PC-3 (cell line): ENCODE measurements at regions not wholly inside any gene's neighbourhood (a gene's known extent, or its start where the extent isn't known, plus 50 kb on each side); places are given as distances from the start of the nearest gene placed in this dataset.

ENCODE experiments used
- ATAC-seq: fragments of 200-7000 bp; cut with Tn5 transposase; 2 replicates; pipeline ENCODE4 v1.9.1; 2020; ENCODE audit warnings: mild to moderate bottlenecking, moderate library complexity
- BruUV-seq: library from RNA; stranded (reverse); fragments of 400-500 nt; replicated peaks from 2 replicates; lab custom pipeline; 2021; lab: Mats Ljungman, UMichigan
- CTCF ChIA-PET: fragments of 300-600 bp; sonication (Branson Sonifier 250); formaldehyde crosslinking; loops from one replicate; lab custom pipeline; 2022; ENCODE audit warnings: antibody characterized with exemption; lab: Charles Lee
- POLR2A ChIA-PET: fragments of 300-600 bp; sonication (Branson Sonifier 250); formaldehyde crosslinking; loops from one replicate; lab custom pipeline; 2022; ENCODE audit warnings: antibody characterized with exemption; ENCODE audit not compliant: unreplicated experiment; lab: Charles Lee
- DNase-seq: peaks from one replicate; pipeline ENCODE4 v3.0.0-alpha.2; 2015
- H2AFZ ChIP-seq: fragments of 300-600 bp; sonication (generic); 2 replicates; pipeline ENCODE4 v1.6.0; 2016; ENCODE audit warnings: antibody characterized with exemption, low read length
- H3F3A ChIP-seq: fragments of 300-600 bp; sonication (generic); one replicate; pipeline ENCODE4 v1.6.0; 2017; ENCODE audit warnings: antibody characterized with exemption, low read length, control low read depth, mild to moderate bottlenecking; ENCODE audit not compliant: unreplicated experiment
- H3K27ac ChIP-seq: fragments of 300-600 bp; sonication (generic); 2 replicates; pipeline ENCODE4 v1.5.1; 2016; ENCODE audit warnings: mild to moderate bottlenecking, low read length
- H3K27me3 ChIP-seq: fragments of 300-600 bp; sonication (generic); 2 replicates; pipeline ENCODE4 v1.6.1; 2016; ENCODE audit warnings: low read length, mixed read lengths
- H3K36me3 ChIP-seq: fragments of 300-600 bp; sonication (generic); 2 replicates; pipeline ENCODE4 v1.6.1; 2016; ENCODE audit warnings: low read depth, mixed run types, low read length, mixed read lengths
- H3K4me1 ChIP-seq: fragments of 300-600 bp; sonication (generic); 2 replicates; pipeline ENCODE4 v1.5.1; 2016; ENCODE audit warnings: low read length; ENCODE audit not compliant: insufficient read depth
- H3K4me2 ChIP-seq: fragments of 300-600 bp; sonication (generic); 2 replicates; pipeline ENCODE4 v1.6.0; 2016; ENCODE audit warnings: low read length
- H3K4me3 ChIP-seq: fragments of 300-600 bp; sonication (generic); 2 replicates; pipeline ENCODE4 v1.5.1; 2016; ENCODE audit warnings: mild to moderate bottlenecking, low read length, mixed read lengths
- H3K79me2 ChIP-seq: fragments of 300-600 bp; sonication (generic); 2 replicates; pipeline ENCODE4 v1.6.1; 2017; ENCODE audit warnings: low read length, mixed read lengths
- H3K9ac ChIP-seq: fragments of 300-600 bp; sonication (generic); 2 replicates; pipeline ENCODE4 v1.6.0; 2016; ENCODE audit warnings: mild to moderate bottlenecking, low read length
- H3K9me2 ChIP-seq: fragments of 300-600 bp; sonication (generic); replicated peaks from 2 replicates; pipeline ENCODE4 v1.6.1; 2016; ENCODE audit warnings: mixed run types, low read length, mixed read lengths
- H3K9me3 ChIP-seq: fragments of 300-600 bp; sonication (generic); 2 replicates; pipeline ENCODE4 v1.6.1; 2016; ENCODE audit warnings: low read length, mixed read lengths
- H4K20me1 ChIP-seq: fragments of 300-600 bp; sonication (generic); 2 replicates; pipeline ENCODE4 v1.6.1; 2016; ENCODE audit warnings: low read length, mixed read lengths
- CTCF ChIP-seq: fragments of 300-600 bp; sonication (generic); conservative IDR thresholded peaks from 2 replicates; pipeline ENCODE4 v1.5.1; 2017; ENCODE audit warnings: antibody characterized with exemption, low read depth, mild to moderate bottlenecking, low read length
- EZH2 ChIP-seq: fragments of 300-600 bp; sonication (generic); IDR thresholded peaks from one replicate; pipeline ENCODE4 v1.6.1; 2017; ENCODE audit warnings: antibody characterized with exemption, mild to moderate bottlenecking, low read length; ENCODE audit not compliant: unreplicated experiment
- EZH2phosphoT487 ChIP-seq: fragments of 300-600 bp; sonication (generic); IDR thresholded peaks from 2 replicates; pipeline ENCODE4 v1.6.1; 2018; ENCODE audit warnings: mild to moderate bottlenecking, antibody characterized with exemption, low read length, borderline replicate concordance
- intact Hi-C: fragments of 100-400 bp; cut with micrococcal nuclease; formaldehyde crosslinking; loops from 2 replicates; pipeline ENCODE4 v1.9.0; 2023

- CTCF ChIA-PET = no interaction called here
- Histone ChIP-seq H3K9me3 (no peaks in the 10 kb centered on the region), H3K9ac (no peak overlapping the region), H3K9me2 (no peaks in the 10 kb centered on the region), H3F3A (no peaks in the 10 kb centered on the region), H3K27me3 (no peaks in the 10 kb centered on the region), H3K27ac (no peak overlapping the region), H3K79me2 (no peaks in the 10 kb centered on the region), H4K20me1 (no peaks in the 10 kb centered on the region), H3K4me3 (no peak overlapping the region), H3K4me1 (peaks cover 10% of the 10 kb centered on the region), H2AFZ (no peak overlapping the region), H3K36me3 (no peaks in the 10 kb centered on the region), H3K4me2 (no peak overlapping the region)
- TF ChIP-seq EZH2phosphoT487 = no peak
- TF ChIP-seq EZH2 = no peak
- TF ChIP-seq CTCF = no peak
- DNase-seq (no peak), ATAC-seq (no peak)
- BruUV-seq = no TSS peak
- POLR2A ChIA-PET = interaction anchor here (0.5 kb wide), 1 partner anchor 18 kb away, joined by 3 read pairs; no protein-coding TSS in a partner anchor
- intact Hi-C loops = loop anchor here (1.0 kb wide), 1 partner anchor 192 kb away; no protein-coding TSS in a partner anchor
Observed at GRCh38 chr11:23509821-23510220, 649.5 kb upstream of the CCDC179 start.

GRCh38 chr11:23519194-23519593 is 658.9 kb upstream of the CCDC179 start:
- Histone ChIP-seq H3K9me2 (no peaks in the 10 kb centered on the region), H4K20me1 (no peaks in the 10 kb centered on the region), H2AFZ (no peak overlapping the region), H3K27me3 (no peaks in the 10 kb centered on the region), H3K9ac (no peak overlapping the region), H3K36me3 (no peaks in the 10 kb centered on the region), H3K4me2 (no peak overlapping the region), H3K4me3 (no peak overlapping the region), H3F3A (no peaks in the 10 kb centered on the region), H3K27ac (no peak overlapping the region), H3K79me2 (no peaks in the 10 kb centered on the region), H3K9me3 (no peaks in the 10 kb centered on the region), H3K4me1 (no peaks in the 10 kb centered on the region)
- no TSS peak for BruUV-seq
- ATAC-seq (no peak), DNase-seq (no peak)
- POLR2A ChIA-PET = no interaction called here
- CTCF ChIA-PET = no interaction called here
- TF ChIP-seq EZH2phosphoT487 (no peak), EZH2 (no peak), CTCF (no peak)
- intact Hi-C loops = no loop called here

- no peaks in the 10 kb centered on the region for H3F3A ChIP-seq
- H3K9ac ChIP-seq = no peak overlapping the region
- H4K20me1 ChIP-seq = no peaks in the 10 kb centered on the region
- H3K27ac ChIP-seq = no peak overlapping the region
- DNase-seq = no peak
- no peak overlapping the region for H3K4me2 ChIP-seq
- no peak overlapping the region for H3K4me3 ChIP-seq
- ChIA-PET CTCF (no interaction called here), POLR2A (no interaction called here)
- no peak for TF ChIP-seq EZH2
- TF ChIP-seq EZH2phosphoT487 = no peak
- no peak for TF ChIP-seq CTCF
- H3K79me2 ChIP-seq = no peaks in the 10 kb centered on the region
- no peaks in the 10 kb centered on the region for H3K27me3 ChIP-seq
- no peaks in the 10 kb centered on the region for H3K4me1 ChIP-seq
- H3K9me3 ChIP-seq = no peaks in the 10 kb centered on the region
- no peaks in the 10 kb centered on the region for H3K36me3 ChIP-seq
- ATAC-seq = no peak
- no peak overlapping the region for H2AFZ ChIP-seq
- intact Hi-C loops = no loop called here
- no TSS peak for BruUV-seq
- no peaks in the 10 kb centered on the region for H3K9me2 ChIP-seq
Observed at GRCh38 chr11:23520226-23520960, 660.1 kb upstream of the CCDC179 start.
